EL (cell line): ENCODE measurements at regions not wholly inside any gene's neighbourhood (a gene's known extent, or its start where the extent isn't known, plus 50 kb on each side); places are given as distances from the start of the nearest gene placed in this dataset.
"Not testable (repeated sequence)": the region's sequence is repeated elsewhere in the genome, so short reads cannot be mapped to it uniquely, and the experiment has no call there.

Experiments used
- DNase-seq: peaks from one replicate; pipeline ENCODE4 v3.0.0-alpha.2; 2016

GRCh38 chr21:35449846-35450245, 400.7 kb upstream of the RUNX1 start:
- DNase-seq: no peak

GRCh38 chr21:35448876-35449599, 399.9 kb upstream of the RUNX1 start:
- DNase-seq: no peak

GRCh38 chr21:35444391-35444790, 395.3 kb upstream of the RUNX1 start:
- DNase-seq: no peak

- no peak for DNase-seq
Observed at GRCh38 chr21:35441868-35442582, 392.9 kb upstream of the RUNX1 start.

- no peak for DNase-seq
Observed at GRCh38 chr21:35438643-35439404, 389.7 kb upstream of the RUNX1 start.

- no peak for DNase-seq
Observed at GRCh38 chr21:35437941-35438340, 388.8 kb upstream of the RUNX1 start.

- no peak for DNase-seq
Observed at GRCh38 chr21:35436899-35437298, 387.8 kb upstream of the RUNX1 start.

GRCh38 chr21:35432601-35433000, 383.5 kb upstream of the RUNX1 start:
- not testable (repeated sequence) for DNase-seq

GRCh38 chr21:35430260-35430659, 381.2 kb upstream of the RUNX1 start:
- no peak for DNase-seq

- no peak for DNase-seq
Observed at GRCh38 chr21:35428937-35429336, 379.8 kb upstream of the RUNX1 start.

GRCh38 chr21:35428489-35428888, 379.4 kb upstream of the RUNX1 start:
- peak; percentile 4 for DNase-seq

GRCh38 chr21:35428001-35428320, 378.9 kb upstream of the RUNX1 start:
- DNase-seq: no peak

- no peak for DNase-seq
Observed at GRCh38 chr21:35427320-35428000, 378.4 kb upstream of the RUNX1 start.

- no peak for DNase-seq
Observed at GRCh38 chr21:35426897-35427296, 377.8 kb upstream of the RUNX1 start.

GRCh38 chr21:35426469-35426868, 377.4 kb upstream of the RUNX1 start:
- no peak for DNase-seq

GRCh38 chr21:35424122-35424521, 375.0 kb upstream of the RUNX1 start:
- DNase-seq: no peak

- no peak for DNase-seq
Observed at GRCh38 chr21:35423709-35424108, 374.6 kb upstream of the RUNX1 start.

GRCh38 chr21:35422011-35422410, 372.9 kb upstream of the RUNX1 start:
- DNase-seq: no peak

- no peak for DNase-seq
Observed at GRCh38 chr21:35421221-35421620, 372.1 kb upstream of the RUNX1 start.

GRCh38 chr21:35420656-35421055, 371.6 kb upstream of the RUNX1 start:
- DNase-seq: no peak

GRCh38 chr21:35417762-35418161, 368.7 kb upstream of the RUNX1 start:
- no peak for DNase-seq

- no peak for DNase-seq
Observed at GRCh38 chr21:35416866-35417489, 367.9 kb upstream of the RUNX1 start.
